IMR-90 (cell line): ENCODE measurements at regions not wholly inside any gene's neighbourhood (a gene's known extent, or its start where the extent isn't known, plus 50 kb on each side); places are given as distances from the start of the nearest gene placed in this dataset.

ENCODE experiments used
- ATAC-seq: fragments of 200-7000 bp; cut with Tn5 transposase; 2 replicates; pipeline ENCODE4 v1.9.1; 2020; ENCODE audit warnings: low read depth, mild to moderate bottlenecking, moderate library complexity
- BruUV-seq: library from RNA; stranded (reverse); fragments of 400-500 nt; replicated peaks from 2 replicates; lab custom pipeline; 2021; lab: Mats Ljungman, UMichigan
- CTCF ChIA-PET: fragments of 300-600 bp; formaldehyde crosslinking; extraction: SDS; loops from one replicate; lab custom pipeline; 2021; ENCODE audit warnings: antibody characterized with exemption; lab: Yijun Ruan, JAX
- POLR2A ChIA-PET: fragments of 300-600 bp; sonication (Branson Sonifier 250); formaldehyde crosslinking; loops from one replicate; lab custom pipeline; 2022; ENCODE audit warnings: antibody characterized with exemption; ENCODE audit not compliant: unreplicated experiment; lab: Charles Lee
- DNase-seq: peaks from one replicate; pipeline ENCODE4 v3.0.0; 2013
- H2AFZ ChIP-seq: replicated peaks from 2 replicates; pipeline ENCODE3; 2013; ENCODE audit warnings: low read length, mild to moderate bottlenecking; ENCODE audit not compliant: poor library complexity
- H2AK5ac ChIP-seq: 2 replicates; pipeline ENCODE4 v1.6.1; 2013; ENCODE audit warnings: low read depth, low read length, inconsistent platforms
- H2AK9ac ChIP-seq: replicated peaks from 2 replicates; pipeline ENCODE3; 2013; ENCODE audit warnings: mild to moderate bottlenecking, low read depth, low read length, moderate library complexity; ENCODE audit not compliant: poor library complexity
- H2BK120ac ChIP-seq: 2 replicates; pipeline ENCODE4 v1.6.1; 2013; ENCODE audit warnings: low read depth, low read length, inconsistent platforms
- H2BK15ac ChIP-seq: 3 replicates; pipeline ENCODE4 v1.6.1; 2013; ENCODE audit warnings: low read depth, low read length, inconsistent platforms
- H2BK20ac ChIP-seq: 2 replicates; pipeline ENCODE4 v1.6.1; 2013; ENCODE audit warnings: low read depth, mild to moderate bottlenecking, inconsistent platforms, low read length, moderate library complexity
- H2BK5ac ChIP-seq: 2 replicates; pipeline ENCODE4 v1.6.1; 2013; ENCODE audit warnings: mild to moderate bottlenecking, low read depth, low read length, inconsistent platforms; ENCODE audit not compliant: poor library complexity, severe bottlenecking
- H3K14ac ChIP-seq: replicated peaks from 2 replicates; pipeline ENCODE4 v1.6.1; 2013; ENCODE audit warnings: low read depth, low read length, inconsistent platforms
- H3K18ac ChIP-seq: 2 replicates; pipeline ENCODE4 v1.6.1; 2013; ENCODE audit warnings: low read depth, low read length, control low read depth
- H3K23ac ChIP-seq: 2 replicates; pipeline ENCODE4 v1.6.1; 2013; ENCODE audit warnings: low read depth, low read length, inconsistent platforms
- H3K27ac ChIP-seq: 2 replicates; pipeline ENCODE4 v1.5.1; 2013; ENCODE audit warnings: mild to moderate bottlenecking, control low read depth, low read length; ENCODE audit not compliant: insufficient read depth
- H3K27me3 ChIP-seq: 2 replicates; pipeline ENCODE4 v1.6.1; 2013; ENCODE audit warnings: low read length; ENCODE audit not compliant: control insufficient read depth, insufficient read depth
- H3K36me3 ChIP-seq: 2 replicates; pipeline ENCODE4 v1.6.1; 2013; ENCODE audit warnings: low read length, mixed read lengths; ENCODE audit not compliant: control insufficient read depth, insufficient read depth
- H3K4ac ChIP-seq: 2 replicates; pipeline ENCODE4 v1.6.1; 2013; ENCODE audit warnings: low read depth, low read length, inconsistent platforms
- H3K4me1 ChIP-seq: 2 replicates; pipeline ENCODE4 v1.6.1; 2013; ENCODE audit warnings: low read length, mixed read lengths; ENCODE audit not compliant: control insufficient read depth, insufficient read depth
- H3K4me2 ChIP-seq: 2 replicates; pipeline ENCODE4 v1.6.1; 2013; ENCODE audit warnings: low read depth, mild to moderate bottlenecking, control low read depth, low read length, moderate library complexity
- H3K4me3 ChIP-seq: 2 replicates; pipeline ENCODE4 v1.5.1; 2013; ENCODE audit warnings: low read depth, mild to moderate bottlenecking, control low read depth, low read length, moderate library complexity; ENCODE audit not compliant: insufficient read depth
- H3K56ac ChIP-seq: 2 replicates; pipeline ENCODE4 v1.6.1; 2013; ENCODE audit warnings: low read length, inconsistent platforms; ENCODE audit not compliant: insufficient read depth; ENCODE audit errors: extremely low read depth
- H3K79me1 ChIP-seq, 2 experiments: 2 replicates each; pipeline ENCODE4 v1.6.1; 2013; ENCODE audit warnings: low read length in 2 of 2, inconsistent platforms in 1 of 2, low read depth in 1 of 2
- H3K9ac ChIP-seq: 2 replicates; pipeline ENCODE4 v1.6.1; 2013; ENCODE audit warnings: low read depth, low read length, control low read depth
- H3K9me1 ChIP-seq: 2 replicates; pipeline ENCODE4 v1.6.1; 2013; ENCODE audit warnings: low read length, inconsistent platforms; ENCODE audit not compliant: insufficient read depth
- H3K9me3 ChIP-seq: 2 replicates; pipeline ENCODE4 v1.6.1; 2013; ENCODE audit warnings: low read length; ENCODE audit not compliant: control insufficient read depth, insufficient read depth
- H4K20me1 ChIP-seq: 2 replicates; pipeline ENCODE4 v1.6.1; 2013; ENCODE audit warnings: low read length, inconsistent platforms; ENCODE audit not compliant: insufficient read depth
- H4K5ac ChIP-seq: 2 replicates; pipeline ENCODE4 v1.6.1; 2013; ENCODE audit warnings: mild to moderate bottlenecking, low read depth, low read length, control low read depth
- H4K8ac ChIP-seq, 2 experiments: 2 replicates each; pipeline ENCODE4 v1.6.1; 2013; ENCODE audit warnings: low read depth in 2 of 2, low read length in 2 of 2, control low read depth in 1 of 2, inconsistent platforms in 1 of 2
- H4K91ac ChIP-seq: 2 replicates; pipeline ENCODE4 v1.6.1; 2013; ENCODE audit warnings: low read depth, low read length, inconsistent platforms; ENCODE audit not compliant: insufficient read depth
- BHLHE40 ChIP-seq: fragments of 150-350 bp; IDR thresholded peaks from 2 replicates; pipeline ENCODE4 v1.6.1; 2016; ENCODE audit warnings: mild to moderate bottlenecking, low read depth, low read length
- CEBPB ChIP-seq: IDR thresholded peaks from 2 replicates; pipeline ENCODE4 v1.6.1; 2012; ENCODE audit warnings: low read depth, low read length, improper control_type of control experiment
- CHD1 ChIP-seq: IDR thresholded peaks from 2 replicates; pipeline ENCODE4 v1.6.1; 2012; ENCODE audit warnings: low read depth, low read length, improper control_type of control experiment
- FOS ChIP-seq: fragments of 150-350 bp; IDR thresholded peaks from 2 replicates; pipeline ENCODE4 v1.6.1; 2016; ENCODE audit warnings: low read depth, low read length
- MAFK ChIP-seq: IDR thresholded peaks from 2 replicates; pipeline ENCODE4 v1.6.1; 2012; ENCODE audit warnings: low read depth, low read length, improper control_type of control experiment
- MAZ ChIP-seq: IDR thresholded peaks from 2 replicates; pipeline ENCODE4 v1.6.1; 2012; ENCODE audit warnings: low read depth, mild to moderate bottlenecking, low read length, improper control_type of control experiment, moderate library complexity, borderline replicate concordance
- MXI1 ChIP-seq: IDR thresholded peaks from 2 replicates; pipeline ENCODE4 v1.6.1; 2012; ENCODE audit warnings: low read depth, mild to moderate bottlenecking, low read length, moderate library complexity, borderline replicate concordance
- NFE2L2 ChIP-seq: fragments of 150-350 bp; IDR thresholded peaks from 2 replicates; pipeline ENCODE4 v1.6.1; 2016; ENCODE audit warnings: low read depth, mild to moderate bottlenecking, low read length
- POLR2A ChIP-seq: IDR thresholded peaks from 2 replicates; pipeline ENCODE4 v1.6.1; 2012; ENCODE audit warnings: mild to moderate bottlenecking, low read depth, low read length
- RAD21 ChIP-seq: IDR thresholded peaks from 2 replicates; pipeline ENCODE4 v1.6.1; 2012; ENCODE audit warnings: low read length, improper control_type of control experiment
- RCOR1 ChIP-seq: IDR thresholded peaks from 2 replicates; pipeline ENCODE4 v1.6.1; 2012; ENCODE audit warnings: mild to moderate bottlenecking, low read length, improper control_type of control experiment; ENCODE audit not compliant: insufficient replicate concordance
- RFX5 ChIP-seq: IDR thresholded peaks from 2 replicates; pipeline ENCODE4 v1.8.0; 2012; ENCODE audit warnings: low read depth, mild to moderate bottlenecking, low read length, moderate library complexity
- WGBS, 2 experiments: methylation state at CpG; one replicate each; pipeline versions ENCODE4 v1.1.5 to v1.1.7; 2013; ENCODE audit warnings: missing lambda C conversion rate in 2 of 2; ENCODE audit not compliant: insufficient read length in 1 of 2; ENCODE audit errors: extremely low coverage in 2 of 2; 5-methylcytosine and 5-hydroxymethylcytosine counted together
- dilution Hi-C: fragments of 300-500 bp; cut with HindIII; formaldehyde crosslinking; loops from one replicate; pipeline ENCODE4 v1.14.3; 2018; ENCODE audit warnings: low sequenced_read_pairs; ENCODE audit not compliant: unreplicated experiment
- in situ Hi-C: fragments of 300-500 bp; cut with MboI; formaldehyde crosslinking; loops from 3 replicates; pipeline ENCODE4 v1.14.3; 2019; ENCODE audit warnings: low sequenced_read_pairs, inconsistent platforms, mixed read lengths
- intact Hi-C: fragments of 100-400 bp; cut with micrococcal nuclease; formaldehyde crosslinking; loops from 2 replicates; pipeline ENCODE4 v1.10.0; 2022
- TF ChIP-seq, protein P1 (sequence below): fragments of 150-350 bp; IDR thresholded peaks from 2 replicates; pipeline ENCODE4 v1.6.1; 2017; ENCODE audit warnings: mild to moderate bottlenecking, antibody characterized with exemption, low read length, low read depth
- TF ChIP-seq, protein P2 (sequence below): conservative IDR thresholded peaks from 2 replicates; pipeline ENCODE4 v1.5.1; 2012; ENCODE audit warnings: mild to moderate bottlenecking, low read depth, low read length, improper control_type of control experiment
- TF ChIP-seq, protein P3 (sequence below): fragments of 150-350 bp; IDR thresholded peaks from 2 replicates; pipeline ENCODE4 v1.6.1; 2016; ENCODE audit warnings: low read depth, mild to moderate bottlenecking, low read length, moderate library complexity, borderline replicate concordance

DNA sequence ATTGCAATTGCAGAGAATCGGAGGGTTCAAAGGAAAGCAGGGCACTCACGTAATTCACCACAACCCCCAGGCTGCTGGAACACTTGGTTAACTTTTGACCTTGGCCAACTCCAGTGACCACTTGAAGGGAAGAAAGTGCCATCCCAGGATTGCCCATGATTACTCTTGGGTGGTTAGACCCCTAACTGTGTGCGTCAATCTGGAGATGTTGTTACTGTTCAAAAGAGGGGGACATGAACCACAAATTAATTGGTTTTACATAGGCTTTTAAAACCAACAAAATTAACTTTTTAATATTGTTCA lies 50.1 kb upstream of the NCOA3 start:
- Histone ChIP-seq H3K23ac (no peak overlapping the region), H3K9me1 (peaks cover 3% of the 10 kb centered on the region; the same call in 1 of the 2 replicates), H3K4me1 (no peaks in the 10 kb centered on the region; the same call in 1 of the 2 replicates), H3K9ac (no peak overlapping the region), H3K18ac (no peak overlapping the region), H2BK5ac (no peak overlapping the region), H2AK9ac (no peak overlapping the region), H4K91ac (no peak overlapping the region), H3K4ac (no peak overlapping the region), H3K4me3 (no peak overlapping the region), H2BK20ac (0 out of 2 replicates have a peak overlapping the region, but pooled peaks have one; percentile 5), H3K36me3 (no peaks in the 10 kb centered on the region), H3K27ac (no peak overlapping the region), H3K4me2 (no peak overlapping the region), H3K9me3 (peaks cover 12% of the 10 kb centered on the region), H2AFZ (no peak overlapping the region), H2BK120ac (no peak overlapping the region), H2AK5ac (no peak overlapping the region; the same call in 1 of the 2 replicates), H4K5ac (no peak overlapping the region), H4K8ac (no peak overlapping the region), H3K79me1 (no peaks in the 10 kb centered on the region), H3K56ac (no peak overlapping the region), H3K14ac (no peak overlapping the region), H2BK15ac (no peak overlapping the region), H4K20me1 (no peaks in the 10 kb centered on the region), H3K27me3 (no peaks in the 10 kb centered on the region)
- BruUV-seq: no TSS peak
- ChIA-PET POLR2A (interaction anchor here (0.6 kb wide), 1 partner anchor 12 kb away, joined by 13 read pairs; no protein-coding TSS in a partner anchor), CTCF (no interaction called here)
- dilution Hi-C loops: no loop called here
- ATAC-seq (no peak), DNase-seq (no peak)
- intact Hi-C loops: no loop called here
- TF ChIP-seq, protein P1, sequence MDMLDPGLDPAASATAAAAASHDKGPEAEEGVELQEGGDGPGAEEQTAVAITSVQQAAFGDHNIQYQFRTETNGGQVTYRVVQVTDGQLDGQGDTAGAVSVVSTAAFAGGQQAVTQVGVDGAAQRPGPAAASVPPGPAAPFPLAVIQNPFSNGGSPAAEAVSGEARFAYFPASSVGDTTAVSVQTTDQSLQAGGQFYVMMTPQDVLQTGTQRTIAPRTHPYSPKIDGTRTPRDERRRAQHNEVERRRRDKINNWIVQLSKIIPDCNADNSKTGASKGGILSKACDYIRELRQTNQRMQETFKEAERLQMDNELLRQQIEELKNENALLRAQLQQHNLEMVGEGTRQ: no peak
- TF ChIP-seq, protein P2, sequence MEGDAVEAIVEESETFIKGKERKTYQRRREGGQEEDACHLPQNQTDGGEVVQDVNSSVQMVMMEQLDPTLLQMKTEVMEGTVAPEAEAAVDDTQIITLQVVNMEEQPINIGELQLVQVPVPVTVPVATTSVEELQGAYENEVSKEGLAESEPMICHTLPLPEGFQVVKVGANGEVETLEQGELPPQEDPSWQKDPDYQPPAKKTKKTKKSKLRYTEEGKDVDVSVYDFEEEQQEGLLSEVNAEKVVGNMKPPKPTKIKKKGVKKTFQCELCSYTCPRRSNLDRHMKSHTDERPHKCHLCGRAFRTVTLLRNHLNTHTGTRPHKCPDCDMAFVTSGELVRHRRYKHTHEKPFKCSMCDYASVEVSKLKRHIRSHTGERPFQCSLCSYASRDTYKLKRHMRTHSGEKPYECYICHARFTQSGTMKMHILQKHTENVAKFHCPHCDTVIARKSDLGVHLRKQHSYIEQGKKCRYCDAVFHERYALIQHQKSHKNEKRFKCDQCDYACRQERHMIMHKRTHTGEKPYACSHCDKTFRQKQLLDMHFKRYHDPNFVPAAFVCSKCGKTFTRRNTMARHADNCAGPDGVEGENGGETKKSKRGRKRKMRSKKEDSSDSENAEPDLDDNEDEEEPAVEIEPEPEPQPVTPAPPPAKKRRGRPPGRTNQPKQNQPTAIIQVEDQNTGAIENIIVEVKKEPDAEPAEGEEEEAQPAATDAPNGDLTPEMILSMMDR: no peak
- TF ChIP-seq RAD21: no peak
- TF ChIP-seq RFX5: no peak
- TF ChIP-seq CHD1: no peak
- no peak for TF ChIP-seq FOS
- TF ChIP-seq RCOR1: no peak
- no peak for TF ChIP-seq MAFK
- TF ChIP-seq BHLHE40: no peak
- no peak for TF ChIP-seq CEBPB
- TF ChIP-seq, protein P3, sequence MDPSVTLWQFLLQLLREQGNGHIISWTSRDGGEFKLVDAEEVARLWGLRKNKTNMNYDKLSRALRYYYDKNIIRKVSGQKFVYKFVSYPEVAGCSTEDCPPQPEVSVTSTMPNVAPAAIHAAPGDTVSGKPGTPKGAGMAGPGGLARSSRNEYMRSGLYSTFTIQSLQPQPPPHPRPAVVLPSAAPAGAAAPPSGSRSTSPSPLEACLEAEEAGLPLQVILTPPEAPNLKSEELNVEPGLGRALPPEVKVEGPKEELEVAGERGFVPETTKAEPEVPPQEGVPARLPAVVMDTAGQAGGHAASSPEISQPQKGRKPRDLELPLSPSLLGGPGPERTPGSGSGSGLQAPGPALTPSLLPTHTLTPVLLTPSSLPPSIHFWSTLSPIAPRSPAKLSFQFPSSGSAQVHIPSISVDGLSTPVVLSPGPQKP: no peak
- TF ChIP-seq NFE2L2: no peak
- no peak for TF ChIP-seq MXI1
- TF ChIP-seq MAZ: no peak
- TF ChIP-seq POLR2A: no peak
- no CpG with 5 or more reads among the region's 3 CpGs for WGBS, 2 experiments
- in situ Hi-C loops: no loop called here
